ENCODE measurements at regions not wholly inside any gene's neighbourhood (a gene's known extent, or its start where the extent isn't known, plus 50 kb on each side); places are given as distances from the start of the nearest gene placed in this dataset.

DNA sequence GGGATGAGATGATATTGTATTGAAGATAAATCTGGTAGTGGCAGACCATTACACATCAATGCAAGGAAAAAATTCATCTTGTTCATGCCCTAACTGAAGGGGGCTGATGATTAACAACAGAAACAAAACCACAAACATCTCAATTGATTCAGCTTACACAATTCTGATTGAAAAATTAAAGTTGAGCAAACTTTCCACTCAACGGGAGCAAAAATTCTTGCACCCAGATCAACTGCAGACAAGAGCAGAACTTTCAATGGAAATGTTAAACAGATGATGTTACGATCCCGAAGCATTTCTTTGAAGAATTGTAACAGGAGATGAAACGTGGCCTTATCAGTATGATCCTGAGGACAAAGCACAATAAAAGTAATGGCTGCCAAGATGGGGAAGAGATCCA is 172.4 kb upstream of the SOX5 start:
- no peak for DNase-seq

DNA sequence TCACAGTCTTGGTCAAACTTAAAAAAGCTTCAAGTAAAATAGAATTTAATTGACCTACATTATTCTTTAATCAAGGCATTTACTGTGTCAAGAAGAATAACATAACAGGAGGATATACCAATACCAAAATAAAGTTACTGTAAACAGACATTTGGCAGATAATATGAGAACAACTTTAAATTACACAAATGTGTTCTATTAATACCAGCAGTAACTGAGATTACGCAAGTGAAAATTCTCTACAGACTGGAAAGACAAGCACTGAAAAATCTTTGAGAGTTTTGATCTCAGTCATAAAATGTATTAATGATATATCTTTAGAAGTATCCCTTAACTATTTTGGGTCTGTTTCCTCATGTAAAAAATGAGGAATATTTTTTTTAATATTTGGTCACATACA is 169.2 kb upstream of the SOX5 start:
- DNase-seq, result no peak

DNA sequence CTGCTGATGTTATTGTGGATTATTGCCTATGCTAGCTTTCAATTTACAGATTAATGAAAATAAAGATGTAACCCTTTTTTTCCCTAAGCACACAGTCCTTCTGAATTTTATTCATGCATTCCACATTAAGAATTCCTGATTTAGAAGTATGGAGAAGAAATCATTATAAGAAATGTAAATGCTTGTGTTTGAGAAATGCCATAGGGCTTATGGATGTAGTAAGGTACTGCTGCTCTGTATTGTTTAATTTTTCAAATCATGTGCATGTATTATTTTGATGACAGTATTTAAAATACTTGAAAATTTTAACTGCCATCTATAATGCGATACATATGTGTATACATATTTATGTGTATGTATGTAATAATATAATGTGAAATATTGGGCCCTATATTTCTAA is 167.1 kb upstream of the SOX5 start:
- DNase-seq, result no peak

DNA sequence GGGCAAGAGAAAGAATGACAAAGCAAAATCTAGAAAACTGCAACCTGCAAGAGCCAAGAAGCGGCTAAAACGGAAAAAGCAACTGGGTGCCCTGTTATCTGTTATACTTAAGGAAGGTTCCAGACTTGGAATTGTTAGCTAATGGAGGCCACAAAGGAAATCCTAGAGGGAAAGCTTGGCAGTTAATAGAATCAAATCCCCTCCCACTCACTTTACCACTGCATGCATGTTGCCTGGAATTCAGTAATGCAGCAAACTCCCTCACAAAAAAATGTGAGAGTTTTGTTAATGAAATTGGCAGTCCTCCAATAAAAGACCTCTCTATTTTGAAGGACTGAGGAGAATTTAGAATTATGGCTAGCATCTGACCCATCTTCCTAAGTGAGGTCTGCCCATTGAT is 164.2 kb upstream of the SOX5 start:
- DNase-seq, result no peak

DNA sequence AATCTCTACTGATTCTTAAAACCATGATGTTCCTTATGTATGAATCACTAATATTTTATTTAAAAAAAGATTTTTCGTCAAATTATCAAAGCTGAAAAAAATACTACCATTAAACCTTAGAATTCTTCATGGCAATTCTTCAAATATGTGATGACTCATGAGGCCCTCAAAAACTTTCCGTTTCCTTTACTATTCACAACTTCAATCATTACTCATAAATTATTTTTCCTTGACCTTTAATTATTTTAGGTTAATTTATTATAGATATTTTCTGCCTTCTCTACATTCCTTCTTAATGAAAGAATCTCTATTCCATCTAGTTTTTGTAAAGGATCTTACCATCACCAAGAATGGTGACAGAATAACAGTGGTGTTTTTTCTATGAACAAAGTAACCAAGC is 162.1 kb upstream of the SOX5 start:
- DNase-seq, result no peak

DNA sequence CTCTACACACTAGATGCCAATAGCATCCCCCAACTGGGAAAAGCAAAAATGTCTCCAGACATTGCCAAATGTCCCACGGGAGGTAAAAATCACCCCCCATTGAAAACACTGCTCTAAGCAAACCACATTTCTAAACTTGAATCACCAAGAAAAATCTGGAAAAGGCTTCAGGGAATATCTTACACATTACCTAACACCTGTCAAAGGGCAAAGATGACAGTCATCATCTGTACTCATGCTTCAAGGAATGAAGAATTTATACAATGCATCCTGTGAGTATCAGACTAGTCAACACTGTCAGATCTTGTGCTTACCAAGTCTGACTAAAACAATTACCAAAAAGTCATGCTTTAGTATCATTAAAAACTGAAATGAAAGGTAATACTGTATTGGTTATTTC is 161.6 kb upstream of the SOX5 start:
- DNase-seq, result no peak

DNA sequence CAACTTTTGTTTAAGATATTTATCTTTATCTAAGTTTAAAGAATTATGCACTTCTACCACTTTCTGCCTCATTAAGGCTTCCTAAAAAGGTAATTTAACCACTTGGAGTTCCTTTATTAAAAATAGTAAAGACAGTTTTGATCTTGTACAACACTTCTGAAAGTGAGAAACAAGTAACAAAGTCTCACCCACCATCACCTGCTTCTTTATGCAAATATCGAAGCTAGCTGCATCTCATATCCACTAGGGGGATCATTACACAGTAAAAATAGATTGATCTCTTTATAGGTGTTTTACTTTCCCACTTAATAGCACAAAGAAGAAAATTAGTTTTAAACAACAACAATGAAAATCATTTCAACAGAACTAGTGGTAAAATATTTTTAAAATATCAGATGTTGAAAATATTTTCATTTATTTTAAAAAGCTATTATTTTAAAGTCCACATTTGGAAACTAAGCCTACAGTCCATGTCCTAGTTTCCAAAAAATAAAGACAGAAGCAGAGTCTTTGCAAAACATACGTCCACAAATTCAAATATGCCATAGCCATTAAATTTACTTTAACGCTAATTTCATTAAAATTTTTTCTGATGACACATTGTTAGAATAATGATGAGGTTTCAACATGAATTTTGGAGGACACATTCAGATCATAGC is 160.0 kb upstream of the SOX5 start:
- no peak for DNase-seq

DNA sequence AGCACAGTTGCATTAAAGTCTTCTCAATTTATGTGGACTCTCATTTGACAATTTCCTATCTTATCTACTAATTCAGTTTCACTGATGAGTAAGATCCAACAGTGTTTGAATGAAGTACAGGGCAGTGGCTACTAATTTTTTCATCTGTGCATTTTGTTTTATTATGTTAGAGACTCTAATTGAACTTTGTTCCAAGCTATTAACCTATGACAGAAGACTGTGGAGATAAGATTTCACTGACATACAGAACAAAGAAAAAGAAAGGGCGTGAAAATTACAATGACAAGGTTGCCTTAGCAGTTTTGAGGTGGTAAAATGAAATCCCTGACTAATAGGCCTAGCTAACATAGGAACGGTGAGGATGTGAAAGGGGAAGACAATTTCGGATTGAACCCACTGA is 153.2 kb upstream of the SOX5 start:
- DNase-seq, result no peak

DNA sequence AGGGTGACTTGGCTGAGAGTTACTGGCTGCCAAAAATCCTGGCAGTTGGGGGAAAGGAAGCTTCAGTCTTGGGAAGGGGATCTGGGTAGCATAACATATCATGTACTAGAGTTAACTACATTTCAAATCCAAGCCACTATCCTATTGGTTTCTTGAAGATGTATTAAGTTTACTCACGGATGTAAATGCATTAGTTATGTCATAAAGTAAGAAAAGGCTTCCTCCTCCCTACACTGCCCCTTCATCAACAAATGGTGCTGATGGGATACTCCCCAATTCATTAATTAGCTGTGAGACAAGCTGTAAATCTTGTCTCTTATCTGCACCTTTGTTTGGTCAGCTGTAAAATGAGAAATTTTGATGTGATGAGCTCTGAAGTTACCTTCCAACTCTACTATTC is 150.1 kb upstream of the SOX5 start:
- DNase-seq, result no peak

DNA sequence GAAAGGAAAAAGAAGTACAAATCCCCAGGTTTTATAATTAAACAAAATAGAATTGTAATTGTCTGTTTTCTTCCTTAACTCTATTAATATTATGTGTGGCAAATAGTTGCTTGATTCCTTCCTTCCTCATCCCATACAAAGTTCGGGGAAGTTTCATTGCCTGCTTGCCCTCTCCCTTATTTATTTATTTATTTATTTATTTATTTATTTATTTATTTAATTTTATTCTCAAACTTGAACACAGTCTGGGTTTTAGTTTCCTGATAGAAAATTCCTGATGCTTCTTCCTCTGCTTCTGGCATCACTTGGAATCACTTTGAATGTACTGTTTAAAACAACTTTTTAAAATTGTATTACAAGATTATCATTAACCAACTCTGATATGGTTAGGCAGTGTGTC is 145.8 kb upstream of the SOX5 start:
- no peak for DNase-seq

DNA sequence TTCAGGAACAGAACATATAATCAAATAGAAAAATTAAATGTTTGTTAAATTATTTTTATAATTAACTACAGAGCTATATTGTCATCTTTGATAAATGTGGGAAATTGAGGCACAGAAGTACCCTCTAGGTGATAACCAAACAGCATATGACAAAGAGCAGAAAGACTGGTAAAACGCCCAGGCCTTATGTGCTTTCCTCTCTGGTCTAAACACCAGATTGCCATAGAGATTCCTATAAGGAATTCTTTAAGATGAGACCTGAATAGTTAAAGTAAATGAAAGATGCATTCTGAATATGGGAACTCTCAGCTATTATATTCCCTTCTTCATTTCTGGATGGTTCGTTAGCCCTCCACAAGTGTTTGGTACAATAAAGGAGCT is 140.0 kb upstream of the SOX5 start:
- no peak for DNase-seq

DNA sequence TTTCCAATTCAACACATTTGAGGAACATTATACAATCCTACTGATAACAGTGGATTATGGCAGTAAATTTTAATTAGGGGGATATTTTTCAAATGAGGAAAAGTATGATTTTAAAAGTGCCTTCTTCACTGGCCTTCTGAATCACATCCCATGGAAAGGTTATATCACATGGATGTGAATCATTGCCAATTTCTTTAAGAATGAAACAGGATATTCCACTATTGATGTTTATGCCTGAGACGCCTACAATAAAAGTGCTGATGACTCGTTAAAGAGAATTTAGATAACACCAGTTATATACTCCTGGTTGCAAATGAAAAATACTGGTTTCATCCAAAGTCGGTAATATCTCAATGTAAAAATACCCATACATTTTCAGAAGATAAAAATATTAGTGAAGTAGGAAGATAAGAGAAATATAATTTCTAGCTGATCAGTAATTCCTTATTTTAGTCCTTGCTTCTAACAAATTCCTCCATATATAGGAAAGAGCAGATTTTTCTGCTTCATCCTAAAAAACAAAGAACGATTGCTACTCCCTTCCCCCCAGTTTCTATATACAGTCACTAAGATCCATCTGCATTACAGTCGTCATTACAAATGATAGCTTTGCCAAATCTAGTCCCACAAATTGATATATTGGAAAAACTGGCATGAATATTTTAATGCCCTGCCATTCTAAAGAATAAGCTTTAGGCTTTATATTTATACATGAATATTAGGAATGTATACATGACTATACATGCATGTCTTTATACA is 139.5 kb upstream of the SOX5 start:
- no peak for DNase-seq

DNA sequence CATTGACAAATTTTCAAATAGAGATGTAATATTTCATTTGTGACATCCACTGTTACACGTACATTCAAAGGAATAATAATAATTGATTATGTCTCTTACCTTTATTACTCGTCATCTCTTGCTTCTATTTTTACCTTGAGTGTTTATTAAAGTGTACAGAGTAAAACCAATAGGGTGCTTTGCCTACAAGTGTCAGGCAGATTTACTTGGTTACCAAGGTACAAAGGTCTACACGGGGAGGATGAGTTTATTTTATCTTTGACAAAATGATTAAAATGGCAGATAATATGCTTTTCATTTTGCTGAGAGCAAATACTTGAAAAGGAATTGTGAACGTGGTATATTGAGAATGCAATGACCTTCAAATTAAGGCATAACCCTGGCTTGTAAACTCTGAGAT is 137.8 kb upstream of the SOX5 start:
- no peak for DNase-seq

DNA sequence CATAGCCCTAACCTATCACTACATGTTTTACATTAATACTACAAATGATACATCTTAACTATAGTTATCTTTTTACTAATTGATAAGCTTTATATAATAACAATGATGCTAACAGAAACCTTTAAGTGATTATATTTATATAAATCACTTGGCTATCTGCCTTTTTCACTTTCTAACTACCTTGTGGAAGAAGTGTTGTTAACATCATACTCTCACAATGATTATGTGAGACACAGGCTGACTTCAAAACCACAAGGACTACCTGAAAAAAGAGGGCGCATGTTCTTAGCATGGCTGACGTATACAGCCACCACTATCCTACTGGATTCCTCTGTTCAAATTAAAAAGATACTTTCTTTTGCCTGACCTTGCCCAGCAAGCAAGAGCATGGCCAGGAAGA is 135.3 kb upstream of the SOX5 start:
- DNase-seq, result no peak

DNA sequence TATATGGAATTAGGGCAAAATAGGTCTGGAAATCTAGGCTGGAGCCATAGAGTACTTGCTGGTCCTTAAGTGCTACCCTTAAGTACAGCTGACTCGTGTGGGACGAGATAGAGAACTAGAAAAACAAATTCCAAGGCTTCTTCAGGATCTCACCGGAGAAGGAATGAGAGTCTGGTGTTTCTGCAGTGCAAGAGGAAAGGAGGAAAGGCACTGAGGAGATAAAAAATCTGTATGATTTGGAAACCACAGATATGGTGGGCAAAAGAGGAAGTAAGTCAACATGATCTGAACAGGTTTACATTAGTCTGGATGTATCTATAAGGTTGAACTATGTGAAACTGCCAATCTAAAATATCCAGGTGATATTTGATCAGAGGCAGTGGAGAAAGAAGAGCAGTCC is 134.4 kb upstream of the SOX5 start:
- no peak for DNase-seq

DNA sequence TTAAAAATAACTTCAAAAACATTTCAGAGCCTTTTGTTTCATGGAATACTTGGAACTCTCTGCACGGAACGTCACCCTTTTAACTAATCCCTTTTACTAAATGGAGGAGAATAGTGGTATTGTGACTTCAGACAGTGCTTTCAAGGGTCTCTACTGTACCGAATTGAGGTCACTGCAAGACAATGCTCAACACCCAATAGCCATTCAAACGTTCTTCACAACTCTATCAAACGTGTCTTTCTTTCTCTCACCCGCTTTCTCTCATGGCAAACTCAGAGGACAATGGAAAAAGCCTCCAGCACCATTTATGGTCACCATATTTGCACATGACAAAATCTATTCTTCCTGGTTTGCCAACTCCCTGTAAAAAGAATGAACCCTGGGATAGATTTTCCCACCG is 132.1 kb upstream of the SOX5 start:
- no peak for DNase-seq

DNA sequence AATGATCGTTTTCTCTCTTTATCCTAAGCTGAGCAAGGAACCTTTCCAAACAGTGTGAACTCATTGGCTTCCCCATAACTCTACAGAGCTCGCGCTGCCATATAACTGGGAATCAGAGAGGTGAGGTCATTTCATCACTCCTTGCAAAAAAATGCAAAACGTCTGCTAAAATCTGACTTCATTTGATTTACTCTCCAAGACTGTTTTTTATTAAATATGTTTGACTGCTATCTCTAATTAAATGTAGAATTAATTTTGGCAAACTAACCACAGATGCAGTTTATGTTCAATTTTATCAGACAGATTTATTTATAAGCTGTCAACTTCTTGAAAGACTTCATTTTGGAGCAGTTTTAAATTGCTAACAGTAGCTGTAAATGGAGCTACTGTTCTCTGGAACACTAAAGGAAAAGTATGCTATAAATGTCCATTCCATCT is 131.6 kb upstream of the SOX5 start:
- no peak for DNase-seq

DNA sequence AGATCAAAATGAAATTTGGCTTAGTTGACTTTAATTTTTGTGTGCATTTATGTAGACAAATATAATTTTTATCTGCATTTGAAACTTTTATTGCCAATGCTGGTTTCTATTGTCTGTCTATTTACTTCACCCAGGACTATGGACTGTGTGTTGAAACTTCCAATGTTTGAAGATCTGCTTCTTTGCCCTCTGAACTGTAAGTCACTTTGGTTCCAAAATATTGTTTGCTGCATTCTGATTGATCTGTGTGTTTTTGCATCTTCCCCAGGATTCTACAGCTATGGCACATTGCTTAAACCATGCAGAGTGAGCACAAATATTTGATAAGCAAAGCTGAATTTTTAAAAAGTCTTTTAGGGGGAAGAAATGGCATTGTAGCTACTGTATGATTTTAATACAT is 131.0 kb upstream of the SOX5 start:
- no peak for DNase-seq

DNA sequence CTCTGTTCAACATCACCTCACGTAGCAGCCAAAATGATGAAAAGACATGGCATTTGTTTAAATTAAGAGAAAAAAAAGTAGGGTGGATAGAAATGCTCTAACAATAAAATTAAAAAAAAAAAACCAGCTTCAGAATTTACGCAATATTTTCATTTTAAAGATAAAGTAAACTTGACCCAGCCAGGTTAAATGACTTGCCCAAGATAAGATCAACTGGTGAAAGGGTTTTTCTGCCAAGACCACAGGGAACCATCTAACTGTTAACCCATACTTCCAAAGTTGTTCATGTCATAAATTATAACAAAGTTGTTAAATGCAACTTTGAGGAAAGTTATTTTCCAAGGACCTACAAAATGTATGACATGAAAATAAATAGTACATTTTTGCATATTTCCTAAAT is 129.6 kb upstream of the SOX5 start:
- no peak for DNase-seq

DNA sequence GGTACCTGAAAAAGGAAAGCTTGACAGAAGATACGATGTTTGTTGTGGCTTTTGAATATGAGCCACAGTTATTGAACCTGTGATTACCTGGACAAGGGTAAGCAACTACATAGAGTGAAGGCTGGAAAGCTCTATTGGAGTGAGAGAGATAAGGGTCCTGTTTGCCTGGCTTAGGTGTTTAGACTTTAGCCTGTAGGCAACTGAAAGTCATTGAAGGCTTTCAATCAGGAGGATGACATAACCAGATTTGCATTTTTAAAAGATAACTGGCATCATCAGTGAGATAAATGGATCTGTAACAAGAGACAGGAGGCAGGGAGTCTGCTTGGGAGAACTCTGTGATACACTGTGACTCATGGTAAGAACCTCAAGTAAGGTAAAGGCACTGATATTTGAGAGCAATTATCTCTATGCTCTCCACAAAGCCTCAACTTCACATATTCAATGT is 128.9 kb upstream of the SOX5 start:
- DNase-seq, result no peak

DNA sequence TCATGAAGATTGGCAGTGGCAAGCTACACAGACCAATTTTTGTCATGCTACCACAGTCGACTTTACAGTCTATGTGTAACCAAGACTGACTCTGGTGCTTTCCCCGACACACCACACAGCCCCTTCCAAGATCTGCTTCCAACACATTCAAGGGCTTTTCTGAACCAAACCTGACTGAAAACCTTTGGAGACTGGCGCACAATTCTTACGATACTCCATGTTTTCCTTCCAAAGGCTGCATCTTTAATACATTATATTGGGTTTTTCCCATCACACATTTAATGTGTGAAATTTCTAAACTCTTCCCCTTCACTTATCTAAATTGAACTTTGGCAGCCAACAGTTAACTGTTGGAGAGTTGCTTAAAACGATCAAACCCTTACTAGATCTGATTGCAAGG is 127.7 kb upstream of the SOX5 start:
- DNase-seq, result no peak

DNA sequence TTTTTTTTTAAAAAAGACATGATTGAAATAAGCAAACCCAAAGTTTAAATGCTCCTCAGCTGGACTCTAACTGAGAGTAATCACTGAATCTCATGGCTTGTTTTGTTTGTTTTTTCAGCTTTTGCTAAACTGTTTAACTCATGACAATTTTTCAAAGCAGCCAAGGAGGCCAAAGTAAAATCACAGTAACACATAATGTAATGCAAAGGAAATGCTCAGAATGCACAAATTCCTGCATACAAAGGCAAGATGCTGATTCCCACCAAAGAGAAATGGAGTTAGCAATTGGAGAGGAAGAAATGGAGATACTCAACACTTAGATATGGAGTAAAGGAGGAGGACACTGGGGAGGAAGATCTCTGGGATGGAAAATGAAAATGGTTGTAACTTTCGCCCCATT is 126.2 kb upstream of the SOX5 start:
- no peak for DNase-seq

DNA sequence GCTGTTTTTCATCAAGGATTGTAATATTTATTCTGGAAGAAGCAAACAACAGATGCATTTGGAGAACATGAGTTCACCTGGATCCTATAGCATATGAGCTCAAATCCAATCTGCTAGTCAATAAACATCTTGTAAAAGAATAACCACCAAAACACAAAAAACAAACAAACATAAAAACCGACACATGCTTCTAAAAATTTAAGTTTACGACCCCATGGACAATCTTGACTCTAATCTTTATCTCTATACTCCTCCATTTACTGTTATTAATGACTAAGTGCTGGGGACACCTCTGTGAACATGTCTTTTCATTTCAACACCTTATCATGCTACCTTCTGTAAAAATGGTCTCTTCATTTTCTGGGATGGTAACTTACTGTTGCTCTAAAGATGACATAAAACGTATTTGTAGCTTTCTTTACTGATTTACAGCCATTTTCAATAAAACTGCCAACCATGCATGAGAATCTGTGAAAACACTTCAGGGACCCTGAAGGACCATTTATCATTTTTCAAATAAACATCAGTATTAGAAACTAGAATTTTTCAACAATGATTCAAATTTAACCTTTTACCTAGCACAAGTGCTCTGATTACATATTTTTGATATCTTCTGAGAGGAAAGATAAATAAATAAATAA is 123.8 kb upstream of the SOX5 start:
- no peak for DNase-seq

DNA sequence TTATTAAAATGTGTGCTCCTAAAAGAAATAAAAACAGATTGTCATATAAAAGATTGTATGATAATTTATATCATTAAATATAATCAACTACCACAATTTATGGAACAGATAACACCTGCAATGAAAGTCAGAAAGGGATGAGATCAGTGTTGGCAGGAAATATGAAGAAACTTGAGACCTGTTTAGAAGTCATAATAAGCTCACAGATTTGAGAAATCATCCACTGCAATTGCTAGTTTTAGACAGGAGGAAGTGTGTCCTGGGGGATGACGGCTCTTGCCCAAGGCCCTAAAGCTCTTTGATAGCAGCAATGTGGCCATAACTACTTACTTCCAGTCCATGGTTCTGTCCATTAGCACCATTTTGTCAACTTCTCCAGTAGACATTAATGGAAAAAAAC is 122.8 kb upstream of the SOX5 start:
- DNase-seq, result no peak

DNA sequence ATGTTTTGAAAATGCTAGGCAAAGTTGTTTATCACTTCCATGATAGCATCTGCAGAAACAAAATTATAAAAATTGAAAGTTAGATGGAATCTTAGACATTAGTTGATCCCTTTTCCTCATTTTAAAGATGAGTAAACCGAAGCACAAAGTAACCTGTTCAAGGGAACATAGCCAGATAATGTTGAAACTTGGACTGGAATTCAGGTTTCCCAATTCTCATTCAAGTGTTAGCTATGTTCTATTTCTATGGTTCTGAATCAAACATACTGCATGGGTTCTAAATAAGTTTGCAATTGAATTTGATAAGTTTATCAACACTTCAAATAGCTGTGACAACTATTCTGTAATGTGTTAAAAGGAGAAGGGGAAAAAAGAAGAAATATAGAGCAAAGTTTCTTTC is 122.4 kb upstream of the SOX5 start:
- DNase-seq, result no peak

Data from CD4-positive, alpha-beta T cell treated with Interleukin-21 for 1 hour (primary cell).